Nephron progenitor cell (in vitro differentiated cells): ENCODE measurements at regions not wholly inside any gene's neighbourhood (a gene's known extent, or its start where the extent isn't known, plus 50 kb on each side); places are given as distances from the start of the nearest gene placed in this dataset.
A peak's percentile ranks its signal among the peaks of the same experiment; 100 is the strongest.

Experiments used
- DNase-seq: peaks from one replicate; pipeline ENCODE4 v3.0.0; 2021
- H3K27ac Mint-ChIP-seq: 2 replicates; pipeline ENCODE4 v1.8.0; 2021; ENCODE audit warnings: mild to moderate bottlenecking, moderate library complexity, mixed read lengths
- H3K27me3 Mint-ChIP-seq: 2 replicates; pipeline ENCODE4 v1.8.0; 2021; ENCODE audit warnings: mild to moderate bottlenecking, low read depth, mixed read lengths; ENCODE audit not compliant: poor library complexity
- H3K36me3 Mint-ChIP-seq: 2 replicates; pipeline ENCODE4 v1.8.0; 2021; ENCODE audit warnings: low read depth, mixed read lengths
- H3K4me1 Mint-ChIP-seq: 2 replicates; pipeline ENCODE4 v1.8.0; 2021; ENCODE audit warnings: mixed read lengths
- H3K4me3 Mint-ChIP-seq: 2 replicates; pipeline ENCODE4 v1.8.0; 2021; ENCODE audit warnings: mild to moderate bottlenecking, moderate library complexity, mixed read lengths
- H3K9me3 Mint-ChIP-seq: 2 replicates; pipeline ENCODE4 v1.8.0; 2021; ENCODE audit warnings: mild to moderate bottlenecking, moderate library complexity, mixed read lengths
- TF ChIP-seq, protein P1 (sequence below): fragments of 200-600 bp; sonication (generic); IDR thresholded peaks from 2 replicates; pipeline ENCODE4 v1.5.0; 2021; ENCODE audit warnings: antibody characterized with exemption

- H3K4me1 Mint-ChIP-seq, result no peaks in the 10 kb centered on the region
- TF ChIP-seq, protein P1, sequence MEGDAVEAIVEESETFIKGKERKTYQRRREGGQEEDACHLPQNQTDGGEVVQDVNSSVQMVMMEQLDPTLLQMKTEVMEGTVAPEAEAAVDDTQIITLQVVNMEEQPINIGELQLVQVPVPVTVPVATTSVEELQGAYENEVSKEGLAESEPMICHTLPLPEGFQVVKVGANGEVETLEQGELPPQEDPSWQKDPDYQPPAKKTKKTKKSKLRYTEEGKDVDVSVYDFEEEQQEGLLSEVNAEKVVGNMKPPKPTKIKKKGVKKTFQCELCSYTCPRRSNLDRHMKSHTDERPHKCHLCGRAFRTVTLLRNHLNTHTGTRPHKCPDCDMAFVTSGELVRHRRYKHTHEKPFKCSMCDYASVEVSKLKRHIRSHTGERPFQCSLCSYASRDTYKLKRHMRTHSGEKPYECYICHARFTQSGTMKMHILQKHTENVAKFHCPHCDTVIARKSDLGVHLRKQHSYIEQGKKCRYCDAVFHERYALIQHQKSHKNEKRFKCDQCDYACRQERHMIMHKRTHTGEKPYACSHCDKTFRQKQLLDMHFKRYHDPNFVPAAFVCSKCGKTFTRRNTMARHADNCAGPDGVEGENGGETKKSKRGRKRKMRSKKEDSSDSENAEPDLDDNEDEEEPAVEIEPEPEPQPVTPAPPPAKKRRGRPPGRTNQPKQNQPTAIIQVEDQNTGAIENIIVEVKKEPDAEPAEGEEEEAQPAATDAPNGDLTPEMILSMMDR, result no peak
- no peaks in the 10 kb centered on the region for H3K27me3 Mint-ChIP-seq
- no peak overlapping the region for H3K4me3 Mint-ChIP-seq
- H3K9me3 Mint-ChIP-seq, result peaks cover 8% of the 10 kb centered on the region
- DNase-seq, result no peak
- H3K36me3 Mint-ChIP-seq, result no peaks in the 10 kb centered on the region
- no peak overlapping the region for H3K27ac Mint-ChIP-seq
Measured at GRCh38 chr6:147751232-147751631, 242.7 kb downstream of the SAMD5 start.

DNA sequence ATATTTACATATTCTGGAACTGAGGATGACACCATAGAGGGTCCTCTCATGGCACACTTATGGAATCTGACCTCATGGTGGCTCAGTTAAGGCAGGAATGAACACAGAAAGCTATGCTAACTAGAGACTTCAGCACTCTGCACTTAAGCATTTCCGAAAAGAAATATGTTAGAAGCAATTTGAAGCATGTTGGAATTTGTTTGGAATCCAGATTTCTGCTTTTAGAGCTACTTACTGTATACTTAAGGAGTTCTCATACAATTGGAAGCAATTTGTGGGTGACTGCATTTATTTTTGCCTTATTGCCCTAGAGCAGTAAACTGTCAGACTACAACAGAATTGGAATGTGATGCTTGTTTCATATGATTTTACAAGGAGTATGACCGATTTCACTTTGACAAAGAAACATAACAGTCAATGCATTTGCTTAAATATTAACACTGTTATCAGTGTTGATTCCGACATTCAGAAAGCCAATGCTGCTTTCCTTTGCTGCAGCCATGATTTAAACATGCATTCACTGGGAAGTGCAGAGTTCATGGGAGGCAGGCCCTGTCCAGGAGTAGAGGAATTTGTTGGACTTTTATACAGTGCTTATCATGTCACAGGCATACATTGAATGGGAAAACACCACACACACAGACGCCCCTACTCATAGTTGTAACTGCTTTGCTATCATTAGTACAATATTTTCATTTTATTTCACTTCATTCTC, 244.4 kb downstream of the SAMD5 start:
- Mint-ChIP-seq H3K9me3 (peaks cover 8% of the 10 kb centered on the region), H3K36me3 (no peaks in the 10 kb centered on the region)
- DNase-seq, result no peak

DNA sequence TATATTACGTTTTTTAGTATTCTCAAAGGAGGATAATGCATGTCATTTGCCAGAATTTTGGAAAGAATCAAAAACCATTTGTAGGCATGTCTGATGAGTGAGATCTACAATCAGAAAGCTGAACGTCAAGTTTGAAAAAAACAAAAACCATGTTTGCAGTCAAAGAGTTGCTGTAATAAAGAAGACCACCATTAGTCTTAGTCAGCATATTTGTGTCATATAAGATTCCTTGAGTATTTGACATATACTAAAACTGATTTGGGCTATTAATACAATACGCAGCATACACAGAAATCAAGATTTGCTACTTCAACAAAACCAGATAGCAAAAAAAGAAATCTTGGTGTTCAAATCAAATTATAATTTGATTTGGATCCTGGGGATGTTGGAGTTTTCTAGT, 247.5 kb downstream of the SAMD5 start:
- Mint-ChIP-seq H3K27me3 (peaks cover 3% of the 10 kb centered on the region), H3K9me3 (peaks cover 8% of the 10 kb centered on the region), H3K36me3 (no peaks in the 10 kb centered on the region), H3K27ac (no peak overlapping the region), H3K4me3 (no peak overlapping the region), H3K4me1 (no peaks in the 10 kb centered on the region)
- DNase-seq, result no peak
- TF ChIP-seq, protein P1, result no peak

More for the DNA sequence above, 244.4 kb downstream of the SAMD5 start:
- Mint-ChIP-seq H3K4me1 (no peaks in the 10 kb centered on the region), H3K27me3 (no peaks in the 10 kb centered on the region), H3K27ac (no peak overlapping the region), H3K4me3 (no peak overlapping the region)
- TF ChIP-seq, protein P1, result no peak

DNA sequence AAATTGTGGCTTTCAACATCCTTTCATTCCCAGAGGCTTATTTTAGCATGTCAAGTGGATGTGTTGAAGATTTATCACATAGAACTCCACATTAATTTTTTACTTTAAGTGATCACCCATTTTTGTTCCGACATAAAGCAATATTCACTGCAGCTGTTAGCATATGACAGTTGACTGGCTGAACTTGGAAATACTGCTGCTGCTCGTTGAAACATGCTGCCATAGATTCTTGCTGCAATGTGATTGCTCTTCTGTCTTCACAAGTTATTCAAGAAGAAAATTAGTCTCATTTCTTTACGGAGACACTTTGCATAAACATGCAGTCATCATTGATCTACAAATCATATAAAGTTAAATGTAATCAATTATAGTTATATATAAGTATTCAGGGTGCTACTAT, 248.4 kb downstream of the SAMD5 start:
- TF ChIP-seq, protein P1, result no peak
- peaks cover 3% of the 10 kb centered on the region for H3K27me3 Mint-ChIP-seq
- peaks cover 8% of the 10 kb centered on the region for H3K9me3 Mint-ChIP-seq
- no peak overlapping the region for H3K4me3 Mint-ChIP-seq
- H3K36me3 Mint-ChIP-seq, result no peaks in the 10 kb centered on the region
- H3K27ac Mint-ChIP-seq, result no peak overlapping the region
- no peaks in the 10 kb centered on the region for H3K4me1 Mint-ChIP-seq
- DNase-seq, result no peak

- no peak for DNase-seq
- Mint-ChIP-seq H3K4me3 (no peak overlapping the region), H3K9me3 (peaks cover 8% of the 10 kb centered on the region), H3K27me3 (peaks cover 3% of the 10 kb centered on the region), H3K36me3 (no peaks in the 10 kb centered on the region), H3K27ac (no peak overlapping the region), H3K4me1 (no peaks in the 10 kb centered on the region)
- TF ChIP-seq, protein P1, result no peak
Measured at GRCh38 chr6:147757291-147757690, 248.8 kb downstream of the SAMD5 start.

- Mint-ChIP-seq H3K9me3 (peaks cover 8% of the 10 kb centered on the region), H3K4me1 (no peaks in the 10 kb centered on the region), H3K27me3 (peaks cover 3% of the 10 kb centered on the region), H3K27ac (peak overlapping the region; percentile 29), H3K36me3 (no peaks in the 10 kb centered on the region), H3K4me3 (no peak overlapping the region)
- TF ChIP-seq, protein P1, result no peak
- no peak for DNase-seq
Measured at GRCh38 chr6:147758303-147758702, 249.8 kb downstream of the SAMD5 start.
